IMR-90 (cell line): ENCODE measurements at regions not wholly inside any gene's neighbourhood (a gene's known extent, or its start where the extent isn't known, plus 50 kb on each side); places are given as distances from the start of the nearest gene placed in this dataset.

ENCODE experiments used
- MAFK ChIP-seq: IDR thresholded peaks from 2 replicates; pipeline ENCODE4 v1.6.1; 2012; ENCODE audit warnings: low read depth, low read length, improper control_type of control experiment
- MAZ ChIP-seq: IDR thresholded peaks from 2 replicates; pipeline ENCODE4 v1.6.1; 2012; ENCODE audit warnings: low read depth, mild to moderate bottlenecking, low read length, improper control_type of control experiment, moderate library complexity, borderline replicate concordance
- POLR2A ChIP-seq: IDR thresholded peaks from 2 replicates; pipeline ENCODE4 v1.6.1; 2012; ENCODE audit warnings: mild to moderate bottlenecking, low read depth, low read length
- RAD21 ChIP-seq: IDR thresholded peaks from 2 replicates; pipeline ENCODE4 v1.6.1; 2012; ENCODE audit warnings: low read length, improper control_type of control experiment
- RCOR1 ChIP-seq: IDR thresholded peaks from 2 replicates; pipeline ENCODE4 v1.6.1; 2012; ENCODE audit warnings: mild to moderate bottlenecking, low read length, improper control_type of control experiment; ENCODE audit not compliant: insufficient replicate concordance
- SMC3 ChIP-seq: fragments of 150-350 bp; IDR thresholded peaks from 2 replicates; pipeline ENCODE4 v1.6.1; 2016; ENCODE audit warnings: low read depth, mild to moderate bottlenecking, antibody characterized with exemption, low read length, moderate library complexity
- TF ChIP-seq, protein P1 (sequence below): conservative IDR thresholded peaks from 2 replicates; pipeline ENCODE4 v1.5.1; 2012; ENCODE audit warnings: mild to moderate bottlenecking, low read depth, low read length, improper control_type of control experiment
- TF ChIP-seq, protein P2 (sequence below): fragments of 150-350 bp; IDR thresholded peaks from 2 replicates; pipeline ENCODE4 v1.6.1; 2017; ENCODE audit warnings: mild to moderate bottlenecking, antibody characterized with exemption, low read length, low read depth
- TF ChIP-seq, protein P3 (sequence below): fragments of 150-350 bp; IDR thresholded peaks from 2 replicates; pipeline ENCODE4 v1.6.1; 2016; ENCODE audit warnings: low read depth, mild to moderate bottlenecking, low read length, moderate library complexity, borderline replicate concordance

DNA sequence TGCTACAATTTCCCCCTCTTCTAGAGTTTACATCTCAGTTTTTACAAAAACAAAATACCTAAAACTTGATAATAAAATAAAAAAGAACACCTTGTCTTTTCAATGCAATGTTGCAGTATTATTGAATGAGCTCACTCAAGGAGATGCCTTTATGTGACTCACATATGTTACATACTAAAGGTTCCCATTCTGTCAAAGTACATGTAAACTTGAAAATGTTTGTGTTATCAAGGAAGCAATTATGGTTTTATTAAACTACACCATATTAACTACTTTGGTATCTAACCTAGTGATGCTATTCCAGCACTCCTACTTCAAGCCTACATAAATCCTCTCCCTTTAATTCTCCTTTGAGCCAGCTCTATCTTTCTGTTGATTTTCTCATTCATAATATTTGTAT, 658.3 kb downstream of the PTPRC start:
- TF ChIP-seq, protein P1, sequence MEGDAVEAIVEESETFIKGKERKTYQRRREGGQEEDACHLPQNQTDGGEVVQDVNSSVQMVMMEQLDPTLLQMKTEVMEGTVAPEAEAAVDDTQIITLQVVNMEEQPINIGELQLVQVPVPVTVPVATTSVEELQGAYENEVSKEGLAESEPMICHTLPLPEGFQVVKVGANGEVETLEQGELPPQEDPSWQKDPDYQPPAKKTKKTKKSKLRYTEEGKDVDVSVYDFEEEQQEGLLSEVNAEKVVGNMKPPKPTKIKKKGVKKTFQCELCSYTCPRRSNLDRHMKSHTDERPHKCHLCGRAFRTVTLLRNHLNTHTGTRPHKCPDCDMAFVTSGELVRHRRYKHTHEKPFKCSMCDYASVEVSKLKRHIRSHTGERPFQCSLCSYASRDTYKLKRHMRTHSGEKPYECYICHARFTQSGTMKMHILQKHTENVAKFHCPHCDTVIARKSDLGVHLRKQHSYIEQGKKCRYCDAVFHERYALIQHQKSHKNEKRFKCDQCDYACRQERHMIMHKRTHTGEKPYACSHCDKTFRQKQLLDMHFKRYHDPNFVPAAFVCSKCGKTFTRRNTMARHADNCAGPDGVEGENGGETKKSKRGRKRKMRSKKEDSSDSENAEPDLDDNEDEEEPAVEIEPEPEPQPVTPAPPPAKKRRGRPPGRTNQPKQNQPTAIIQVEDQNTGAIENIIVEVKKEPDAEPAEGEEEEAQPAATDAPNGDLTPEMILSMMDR = no peak
- TF ChIP-seq POLR2A = no peak
- TF ChIP-seq, protein P2, sequence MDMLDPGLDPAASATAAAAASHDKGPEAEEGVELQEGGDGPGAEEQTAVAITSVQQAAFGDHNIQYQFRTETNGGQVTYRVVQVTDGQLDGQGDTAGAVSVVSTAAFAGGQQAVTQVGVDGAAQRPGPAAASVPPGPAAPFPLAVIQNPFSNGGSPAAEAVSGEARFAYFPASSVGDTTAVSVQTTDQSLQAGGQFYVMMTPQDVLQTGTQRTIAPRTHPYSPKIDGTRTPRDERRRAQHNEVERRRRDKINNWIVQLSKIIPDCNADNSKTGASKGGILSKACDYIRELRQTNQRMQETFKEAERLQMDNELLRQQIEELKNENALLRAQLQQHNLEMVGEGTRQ = no peak
- TF ChIP-seq MAZ = no peak
- no peak for TF ChIP-seq SMC3
- TF ChIP-seq RAD21 = no peak
- TF ChIP-seq, protein P3, sequence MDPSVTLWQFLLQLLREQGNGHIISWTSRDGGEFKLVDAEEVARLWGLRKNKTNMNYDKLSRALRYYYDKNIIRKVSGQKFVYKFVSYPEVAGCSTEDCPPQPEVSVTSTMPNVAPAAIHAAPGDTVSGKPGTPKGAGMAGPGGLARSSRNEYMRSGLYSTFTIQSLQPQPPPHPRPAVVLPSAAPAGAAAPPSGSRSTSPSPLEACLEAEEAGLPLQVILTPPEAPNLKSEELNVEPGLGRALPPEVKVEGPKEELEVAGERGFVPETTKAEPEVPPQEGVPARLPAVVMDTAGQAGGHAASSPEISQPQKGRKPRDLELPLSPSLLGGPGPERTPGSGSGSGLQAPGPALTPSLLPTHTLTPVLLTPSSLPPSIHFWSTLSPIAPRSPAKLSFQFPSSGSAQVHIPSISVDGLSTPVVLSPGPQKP = no peak
- no peak for TF ChIP-seq MAFK
- TF ChIP-seq RCOR1 = no peak
